ENCODE measurements at regions not wholly inside any gene's neighbourhood (a gene's known extent, or its start where the extent isn't known, plus 50 kb on each side); places are given as distances from the start of the nearest gene placed in this dataset.

DNA sequence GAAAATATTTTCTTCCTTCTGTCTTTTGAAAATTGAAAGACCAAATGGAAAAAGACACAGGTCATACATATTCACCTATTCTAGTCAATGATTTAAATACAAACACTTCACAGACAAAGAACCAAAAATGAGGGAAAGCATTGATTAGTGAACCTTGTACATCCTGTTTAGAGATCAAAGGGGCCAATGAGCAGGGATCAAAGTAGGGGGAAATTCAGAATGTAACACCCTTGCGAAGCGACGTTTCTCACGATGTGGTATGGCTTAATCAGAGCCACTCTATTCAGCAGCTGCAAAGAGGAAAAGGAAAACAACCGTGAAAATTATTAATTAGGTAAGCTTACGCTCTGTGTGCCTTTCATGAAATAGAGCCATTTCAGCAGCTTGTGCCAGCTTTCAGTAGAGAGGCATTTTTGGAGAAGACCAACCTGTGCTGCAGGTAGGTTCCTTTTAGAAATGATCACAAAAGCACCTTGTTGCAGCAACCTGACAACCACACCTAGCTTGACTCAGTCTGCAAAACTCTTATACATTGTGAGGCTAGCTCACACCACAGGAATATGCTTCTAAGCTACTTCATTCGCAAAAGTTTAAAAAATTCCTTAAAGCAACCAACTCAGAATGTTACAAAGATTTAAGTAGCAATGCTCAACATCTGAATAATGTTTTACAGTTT lies 78.0 kb downstream of the DKK1 start:
- 69% methylated on average over 7 of the region's 7 CpGs for WGBS
- H3K27me3 ChIP-seq (ENCODE audit: control insufficient read depth in 4 of 4, insufficient read depth in 4 of 4, low read length in 3 of 4) = no peaks in the 10 kb centered on the region
- H3K9me3 ChIP-seq (ENCODE audit: control insufficient read depth in 4 of 4, low read length in 3 of 4) = no peaks in the 10 kb centered on the region
- no peak for DNase-seq (ENCODE audit: low spot score)
- H3K27ac ChIP-seq (ENCODE audit: low read depth in 1 of 2, low read length in 2 of 2) = no peak overlapping the region
- H3K4me1 ChIP-seq (ENCODE audit: control insufficient read depth in 4 of 4, insufficient read depth in 4 of 4, low read length in 3 of 4) = no peaks in the 10 kb centered on the region
- no peak overlapping the region for H3K4me3 ChIP-seq (ENCODE audit: low read depth in 1 of 3, low read length in 3 of 3)
- H3K9ac ChIP-seq (ENCODE audit: low read depth in 1 of 2, low read length in 2 of 2) = no peak overlapping the region
- no peaks in the 10 kb centered on the region for H3K36me3 ChIP-seq (ENCODE audit: control insufficient read depth in 4 of 4, insufficient read depth in 3 of 4, low read depth in 1 of 4, low read length in 3 of 4)
- no peak for TF ChIP-seq RAD21 (IDR thresholded peaks at IDR 0.05)
- TF ChIP-seq, protein P1, sequence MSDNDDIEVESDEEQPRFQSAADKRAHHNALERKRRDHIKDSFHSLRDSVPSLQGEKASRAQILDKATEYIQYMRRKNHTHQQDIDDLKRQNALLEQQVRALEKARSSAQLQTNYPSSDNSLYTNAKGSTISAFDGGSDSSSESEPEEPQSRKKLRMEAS (IDR thresholded peaks at IDR 0.05) = no peak

DNA sequence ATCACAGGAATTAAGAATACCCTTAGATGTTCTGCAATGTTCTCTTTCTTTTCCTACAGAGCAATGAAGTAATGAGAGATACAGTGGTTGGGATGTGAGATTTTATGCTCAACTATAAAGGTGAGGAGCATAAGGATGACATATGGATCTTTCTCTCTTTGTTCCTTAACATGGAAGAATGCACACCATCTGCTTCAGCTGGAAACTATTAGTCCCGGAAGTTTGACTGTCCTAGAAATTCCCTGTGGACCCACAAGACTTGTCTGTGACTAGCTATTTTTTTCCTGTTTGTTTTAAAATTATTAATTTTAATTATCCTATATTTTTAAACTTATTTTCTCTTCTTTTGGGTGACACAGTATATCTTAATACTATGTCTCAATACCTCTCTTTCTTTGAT lies 80.2 kb downstream of the DKK1 start:
- Histone ChIP-seq H3K4me1 (ENCODE audit: control insufficient read depth in 4 of 4, insufficient read depth in 4 of 4, low read length in 3 of 4) (no peaks in the 10 kb centered on the region), H3K9ac (ENCODE audit: low read depth in 1 of 2, low read length in 2 of 2) (no peak overlapping the region), H3K27ac (ENCODE audit: low read depth in 1 of 2, low read length in 2 of 2) (no peak overlapping the region), H3K4me3 (ENCODE audit: low read depth in 1 of 3, low read length in 3 of 3) (no peak overlapping the region), H3K9me3 (ENCODE audit: control insufficient read depth in 4 of 4, low read length in 3 of 4) (no peaks in the 10 kb centered on the region), H3K36me3 (ENCODE audit: control insufficient read depth in 4 of 4, insufficient read depth in 3 of 4, low read depth in 1 of 4, low read length in 3 of 4) (no peaks in the 10 kb centered on the region), H3K27me3 (ENCODE audit: control insufficient read depth in 4 of 4, insufficient read depth in 4 of 4, low read length in 3 of 4) (no peaks in the 10 kb centered on the region)
- 48% methylated on average over 1 of the region's 1 CpG for WGBS
- no peak for DNase-seq (ENCODE audit: low spot score)
- TF ChIP-seq, protein P2, sequence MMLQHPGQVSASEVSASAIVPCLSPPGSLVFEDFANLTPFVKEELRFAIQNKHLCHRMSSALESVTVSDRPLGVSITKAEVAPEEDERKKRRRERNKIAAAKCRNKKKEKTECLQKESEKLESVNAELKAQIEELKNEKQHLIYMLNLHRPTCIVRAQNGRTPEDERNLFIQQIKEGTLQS (IDR thresholded peaks at IDR 0.05) = no peak
- TF ChIP-seq FOXA1 (IDR thresholded peaks at IDR 0.05) (no peak), EGR1 (IDR thresholded peaks at IDR 0.05; ENCODE audit: low read depth in 2 of 2) (no peak), RXRA (IDR thresholded peaks at IDR 0.05) (no peak), HNF4A (conservative IDR thresholded peaks at IDR 0.05) (no peak), SP1 (IDR thresholded peaks at IDR 0.05) (no peak)
- TF ChIP-seq, protein P1 (IDR thresholded peaks at IDR 0.05) = no peak
- TF ChIP-seq, protein P3, sequence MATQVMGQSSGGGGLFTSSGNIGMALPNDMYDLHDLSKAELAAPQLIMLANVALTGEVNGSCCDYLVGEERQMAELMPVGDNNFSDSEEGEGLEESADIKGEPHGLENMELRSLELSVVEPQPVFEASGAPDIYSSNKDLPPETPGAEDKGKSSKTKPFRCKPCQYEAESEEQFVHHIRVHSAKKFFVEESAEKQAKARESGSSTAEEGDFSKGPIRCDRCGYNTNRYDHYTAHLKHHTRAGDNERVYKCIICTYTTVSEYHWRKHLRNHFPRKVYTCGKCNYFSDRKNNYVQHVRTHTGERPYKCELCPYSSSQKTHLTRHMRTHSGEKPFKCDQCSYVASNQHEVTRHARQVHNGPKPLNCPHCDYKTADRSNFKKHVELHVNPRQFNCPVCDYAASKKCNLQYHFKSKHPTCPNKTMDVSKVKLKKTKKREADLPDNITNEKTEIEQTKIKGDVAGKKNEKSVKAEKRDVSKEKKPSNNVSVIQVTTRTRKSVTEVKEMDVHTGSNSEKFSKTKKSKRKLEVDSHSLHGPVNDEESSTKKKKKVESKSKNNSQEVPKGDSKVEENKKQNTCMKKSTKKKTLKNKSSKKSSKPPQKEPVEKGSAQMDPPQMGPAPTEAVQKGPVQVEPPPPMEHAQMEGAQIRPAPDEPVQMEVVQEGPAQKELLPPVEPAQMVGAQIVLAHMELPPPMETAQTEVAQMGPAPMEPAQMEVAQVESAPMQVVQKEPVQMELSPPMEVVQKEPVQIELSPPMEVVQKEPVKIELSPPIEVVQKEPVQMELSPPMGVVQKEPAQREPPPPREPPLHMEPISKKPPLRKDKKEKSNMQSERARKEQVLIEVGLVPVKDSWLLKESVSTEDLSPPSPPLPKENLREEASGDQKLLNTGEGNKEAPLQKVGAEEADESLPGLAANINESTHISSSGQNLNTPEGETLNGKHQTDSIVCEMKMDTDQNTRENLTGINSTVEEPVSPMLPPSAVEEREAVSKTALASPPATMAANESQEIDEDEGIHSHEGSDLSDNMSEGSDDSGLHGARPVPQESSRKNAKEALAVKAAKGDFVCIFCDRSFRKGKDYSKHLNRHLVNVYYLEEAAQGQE (IDR thresholded peaks at IDR 0.05) = no peak

DNA sequence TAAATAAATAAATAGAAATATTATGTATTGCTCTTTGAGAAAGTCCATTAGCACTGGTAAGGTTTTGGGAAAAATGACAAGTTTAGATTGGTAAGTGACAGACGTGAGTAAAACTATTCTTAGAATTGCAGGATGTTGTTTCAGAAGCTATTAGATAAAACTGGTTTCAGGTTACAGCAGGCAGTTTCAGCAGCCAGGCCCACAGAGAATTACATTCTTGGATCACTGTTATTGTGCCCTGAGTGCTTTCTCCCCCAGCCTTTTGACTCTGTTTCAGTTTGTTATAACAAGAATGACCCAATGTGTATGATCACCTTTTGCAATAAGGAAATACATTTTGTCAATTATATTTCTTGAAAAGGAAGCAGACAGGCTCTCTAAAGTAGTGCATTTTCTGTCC lies 86.5 kb downstream of the DKK1 start:
- no peak overlapping the region for H3K27ac ChIP-seq (ENCODE audit: low read depth in 1 of 2, low read length in 2 of 2)
- no peaks in the 10 kb centered on the region for H3K27me3 ChIP-seq (ENCODE audit: control insufficient read depth in 4 of 4, insufficient read depth in 4 of 4, low read length in 3 of 4)
- no peaks in the 10 kb centered on the region for H3K36me3 ChIP-seq (ENCODE audit: control insufficient read depth in 4 of 4, insufficient read depth in 3 of 4, low read depth in 1 of 4, low read length in 3 of 4)
- no peaks in the 10 kb centered on the region for H3K4me1 ChIP-seq (ENCODE audit: control insufficient read depth in 4 of 4, insufficient read depth in 4 of 4, low read length in 3 of 4)
- 55% methylated on average over 1 of the region's 1 CpG for WGBS
- no peak for DNase-seq (ENCODE audit: low spot score)
- no peaks in the 10 kb centered on the region for H3K9me3 ChIP-seq (ENCODE audit: control insufficient read depth in 4 of 4, low read length in 3 of 4)
- H3K9ac ChIP-seq (ENCODE audit: low read depth in 1 of 2, low read length in 2 of 2) = no peak overlapping the region
- H3K4me3 ChIP-seq (ENCODE audit: low read depth in 1 of 3, low read length in 3 of 3) = no peak overlapping the region
- TF ChIP-seq TAF1 (conservative IDR thresholded peaks at IDR 0.05) (no peak), RXRA (IDR thresholded peaks at IDR 0.05) (no peak), FOXA1 (IDR thresholded peaks at IDR 0.05) (no peak), NR2F2 (IDR thresholded peaks at IDR 0.05) (no peak), JUND (IDR thresholded peaks at IDR 0.05) (no peak), YY1 (IDR thresholded peaks at IDR 0.05) (no peak), EGR1 (IDR thresholded peaks at IDR 0.05; ENCODE audit: low read depth in 2 of 2) (no peak), HNF4G (IDR thresholded peaks at IDR 0.05) (no peak), HNF4A (conservative IDR thresholded peaks at IDR 0.05) (no peak), RAD21 (IDR thresholded peaks at IDR 0.05) (no peak), SP1 (IDR thresholded peaks at IDR 0.05) (no peak), GABPA (IDR thresholded peaks at IDR 0.05 in 1 of 2, conservative IDR thresholded peaks at IDR 0.05 in 1 of 2) (no peak)
- TF ChIP-seq, protein P2 (IDR thresholded peaks at IDR 0.05) = no peak
- TF ChIP-seq, protein P1 (IDR thresholded peaks at IDR 0.05) = no peak
- TF ChIP-seq, protein P3 (IDR thresholded peaks at IDR 0.05) = no peak
- TF ChIP-seq, protein P4, sequence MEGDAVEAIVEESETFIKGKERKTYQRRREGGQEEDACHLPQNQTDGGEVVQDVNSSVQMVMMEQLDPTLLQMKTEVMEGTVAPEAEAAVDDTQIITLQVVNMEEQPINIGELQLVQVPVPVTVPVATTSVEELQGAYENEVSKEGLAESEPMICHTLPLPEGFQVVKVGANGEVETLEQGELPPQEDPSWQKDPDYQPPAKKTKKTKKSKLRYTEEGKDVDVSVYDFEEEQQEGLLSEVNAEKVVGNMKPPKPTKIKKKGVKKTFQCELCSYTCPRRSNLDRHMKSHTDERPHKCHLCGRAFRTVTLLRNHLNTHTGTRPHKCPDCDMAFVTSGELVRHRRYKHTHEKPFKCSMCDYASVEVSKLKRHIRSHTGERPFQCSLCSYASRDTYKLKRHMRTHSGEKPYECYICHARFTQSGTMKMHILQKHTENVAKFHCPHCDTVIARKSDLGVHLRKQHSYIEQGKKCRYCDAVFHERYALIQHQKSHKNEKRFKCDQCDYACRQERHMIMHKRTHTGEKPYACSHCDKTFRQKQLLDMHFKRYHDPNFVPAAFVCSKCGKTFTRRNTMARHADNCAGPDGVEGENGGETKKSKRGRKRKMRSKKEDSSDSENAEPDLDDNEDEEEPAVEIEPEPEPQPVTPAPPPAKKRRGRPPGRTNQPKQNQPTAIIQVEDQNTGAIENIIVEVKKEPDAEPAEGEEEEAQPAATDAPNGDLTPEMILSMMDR (IDR thresholded peaks at IDR 0.05; ENCODE audit: low read depth, low read length, missing input control) = no peak
